Skin epidermis (tissue), 12 donors: ENCODE measurements at regions not wholly inside any gene's neighbourhood (a gene's known extent, or its start where the extent isn't known, plus 50 kb on each side); places are given as distances from the start of the nearest gene placed in this dataset.
A peak's percentile ranks its signal among the peaks of the same experiment; 100 is the strongest.

Experiments
- H3K27ac ChIP-seq, 21 experiments: fragments of 200-600 bp; sonication (generic) in 11 of 21; one replicate each; pipeline ENCODE4 v1.5.0; 2020; ENCODE audit warnings: mild to moderate bottlenecking in 3 of 21, inconsistent platforms in 2 of 21, moderate library complexity in 2 of 21
- H3K4me3 ChIP-seq, 7 experiments: fragments of 200-600 bp; sonication (generic) in 2 of 7; one replicate each; pipeline ENCODE4 v1.5.0; 2020; ENCODE audit warnings: inconsistent platforms in 2 of 7, mild to moderate bottlenecking in 2 of 7, moderate library complexity in 1 of 7

GRCh38 chr18:45538444-45538843 lies 76.8 kb upstream of the SLC14A2 start:
- H3K4me3 ChIP-seq: no peak overlapping the region
- H3K27ac ChIP-seq: no peak overlapping the region

DNA sequence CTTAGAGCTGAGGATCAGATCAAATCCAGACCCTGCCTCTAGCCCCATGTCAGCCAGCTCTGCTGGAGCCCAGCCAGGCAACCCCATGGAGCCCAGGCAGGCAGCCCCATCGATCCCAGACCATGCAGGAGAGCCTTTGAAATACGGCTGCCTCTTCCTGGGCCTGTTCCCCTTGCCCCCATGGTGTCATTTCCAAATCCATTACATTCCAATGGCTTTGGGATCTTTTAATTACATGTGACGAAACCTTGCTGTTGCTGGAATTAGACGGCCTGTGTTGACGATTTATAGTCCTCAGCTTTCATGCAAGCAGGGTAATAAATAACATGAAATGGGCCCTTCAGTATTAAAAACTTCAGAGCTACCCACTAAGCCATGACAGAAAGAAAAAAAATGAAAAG lies 75.8 kb upstream of the SLC14A2 start:
- Histone ChIP-seq H3K27ac (no peak overlapping the region), H3K4me3 (no peak overlapping the region)

- Histone ChIP-seq H3K27ac (no peak overlapping the region), H3K4me3 (no peak overlapping the region)
Measured at GRCh38 chr18:45540125-45540524, 75.2 kb upstream of the SLC14A2 start.

GRCh38 chr18:45541421-45541820 lies 73.9 kb upstream of the SLC14A2 start:
- Histone ChIP-seq H3K4me3 (no peak overlapping the region), H3K27ac (no peak overlapping the region)

DNA sequence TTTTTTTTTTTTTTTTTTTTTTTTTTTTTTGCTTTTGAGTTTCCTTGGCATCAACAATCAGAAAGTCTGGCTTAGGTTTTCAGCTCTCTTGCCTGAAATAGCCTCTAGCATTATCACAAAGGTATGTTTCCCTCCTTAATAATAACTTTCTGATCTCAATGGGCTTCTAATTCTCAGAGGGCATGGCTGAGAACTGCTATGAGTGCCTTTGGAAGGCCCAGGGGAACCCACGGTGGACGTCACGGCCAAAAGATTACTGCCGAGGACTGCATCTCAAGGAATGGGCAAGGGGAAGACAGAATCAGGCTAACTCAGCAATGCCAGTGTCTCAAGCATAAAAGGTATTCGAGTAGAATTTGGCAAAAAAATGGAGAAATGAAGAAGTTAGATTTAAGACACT lies 73.2 kb upstream of the SLC14A2 start:
- no peak overlapping the region for H3K27ac ChIP-seq

GRCh38 chr18:45547910-45548309 lies 67.4 kb upstream of the SLC14A2 start:
- Histone ChIP-seq H3K4me3 (no peak overlapping the region), H3K27ac (no peak overlapping the region)

More for the DNA sequence above, 73.2 kb upstream of the SLC14A2 start:
- H3K4me3 ChIP-seq: no peak overlapping the region

GRCh38 chr18:45548614-45549013 lies 66.7 kb upstream of the SLC14A2 start:
- Histone ChIP-seq H3K27ac (no peak overlapping the region), H3K4me3 (no peak overlapping the region)

DNA sequence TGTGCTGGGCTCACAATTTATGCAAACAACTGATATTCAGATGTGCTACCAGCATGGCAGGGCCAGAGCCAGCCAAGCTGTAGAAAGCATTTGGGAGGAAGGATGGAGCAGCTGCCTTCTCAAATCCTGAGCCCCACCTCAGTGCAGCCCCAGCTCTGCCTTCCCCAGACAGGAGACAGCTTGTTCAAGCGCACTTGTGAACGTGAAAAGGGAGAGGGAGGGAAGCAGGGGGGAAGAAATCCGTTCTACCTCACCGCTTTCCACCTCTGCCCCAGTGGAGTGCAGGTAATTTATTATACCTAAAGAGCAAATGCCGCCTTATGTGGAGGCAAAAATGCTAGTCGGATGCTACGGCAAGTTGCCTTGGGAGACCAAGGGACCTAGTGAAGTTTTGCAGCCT lies 66.0 kb upstream of the SLC14A2 start:
- Histone ChIP-seq H3K4me3 (no peak overlapping the region), H3K27ac (no peak overlapping the region)

DNA sequence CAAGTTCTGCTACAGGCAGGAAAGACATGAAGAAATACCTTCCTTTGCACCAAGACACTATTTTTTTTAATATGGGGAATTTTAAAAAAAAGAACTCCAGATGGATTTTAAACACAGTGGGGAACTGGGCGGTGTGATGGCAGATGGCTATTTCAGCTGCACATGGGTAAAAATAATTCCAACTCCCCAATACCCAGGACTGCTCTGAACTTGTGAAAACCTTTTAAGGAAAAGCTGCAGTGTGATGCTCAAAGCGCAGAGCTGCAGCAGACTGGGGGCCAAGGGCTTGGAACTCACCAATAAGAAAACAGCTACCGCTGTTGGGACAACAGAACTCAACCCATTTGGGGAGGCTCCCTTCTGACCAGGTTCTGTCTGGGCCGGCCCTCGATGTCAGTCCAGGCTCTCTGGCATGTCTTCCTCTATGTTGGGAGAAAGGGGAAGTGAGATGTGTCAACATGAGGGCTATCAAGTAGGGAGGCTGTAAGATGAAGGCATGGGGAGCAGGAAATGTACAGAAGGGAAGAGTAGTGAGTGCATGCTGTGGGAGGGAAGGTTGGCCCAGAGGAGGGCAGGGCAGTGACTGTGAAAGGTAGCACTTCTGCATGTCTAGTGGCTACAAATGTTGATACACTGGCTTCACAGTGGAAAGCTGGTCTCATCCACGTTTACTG lies 64.0 kb upstream of the SLC14A2 start:
- no peak overlapping the region for H3K27ac ChIP-seq
- H3K4me3 ChIP-seq: no peak overlapping the region

GRCh38 chr18:45553723-45554388 lies 61.4 kb upstream of the SLC14A2 start:
- Histone ChIP-seq H3K4me3 (no peak overlapping the region), H3K27ac (no peak overlapping the region)

DNA sequence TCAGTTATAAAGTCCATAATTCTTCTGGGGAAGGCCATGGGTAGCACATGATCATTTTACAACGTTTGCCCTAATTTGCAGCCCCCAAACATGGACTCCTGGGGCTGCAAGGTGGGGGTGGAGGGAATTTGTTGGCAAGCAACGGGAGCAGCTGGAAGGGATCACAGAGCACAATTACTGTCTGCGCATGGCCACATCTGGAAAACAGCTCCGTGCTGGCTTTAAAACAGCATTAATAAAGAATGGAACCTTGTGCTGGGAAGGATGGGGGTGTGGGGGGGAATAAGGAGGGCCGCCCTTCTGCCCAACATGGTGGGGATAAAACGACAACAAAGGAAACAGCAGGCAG lies 60.9 kb upstream of the SLC14A2 start:
- Histone ChIP-seq H3K27ac (no peak overlapping the region), H3K4me3 (no peak overlapping the region)

DNA sequence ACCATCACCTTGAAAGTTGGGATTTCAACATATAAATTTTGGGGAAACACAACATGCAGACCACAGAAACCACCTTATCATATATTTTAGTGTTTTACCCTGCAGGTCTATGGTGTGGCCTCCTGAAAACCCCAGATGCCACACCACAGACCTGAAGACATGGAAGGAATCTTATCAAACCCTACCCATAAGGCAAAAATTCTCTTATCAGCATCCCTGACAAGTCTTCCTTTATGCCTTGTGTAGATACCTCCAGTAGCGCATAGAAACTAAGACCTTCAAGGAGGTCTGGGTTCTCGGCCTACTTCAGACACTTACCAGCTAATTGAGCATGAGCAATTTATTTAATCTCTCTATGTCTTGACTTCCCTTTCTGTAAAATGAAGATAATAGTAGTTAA lies 59.1 kb upstream of the SLC14A2 start:
- H3K4me3 ChIP-seq: no peak overlapping the region
- H3K27ac ChIP-seq: no peak overlapping the region

- no peak overlapping the region for H3K4me3 ChIP-seq
- no peak overlapping the region for H3K27ac ChIP-seq
Measured at GRCh38 chr18:45557287-45557686, 58.0 kb upstream of the SLC14A2 start.

DNA sequence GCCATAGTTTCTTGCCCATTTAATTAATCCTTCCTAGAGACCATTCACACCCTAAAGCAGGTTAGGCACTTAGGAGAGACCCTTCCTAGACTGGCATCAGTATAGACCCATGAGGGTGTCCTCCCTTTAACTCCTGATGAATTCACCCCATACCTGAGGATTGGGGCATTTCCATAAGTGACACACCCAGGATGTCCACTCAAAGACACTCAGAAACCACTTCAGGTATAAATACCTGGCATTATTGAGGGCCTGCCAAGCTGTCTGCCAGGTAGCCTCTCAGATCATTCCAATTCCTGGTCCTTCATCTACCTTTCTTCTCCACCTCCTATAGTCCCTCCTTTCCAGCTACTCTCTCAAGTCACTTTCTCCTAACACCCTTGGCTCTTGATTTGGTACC lies 57.5 kb upstream of the SLC14A2 start:
- Histone ChIP-seq H3K27ac (no peak overlapping the region), H3K4me3 (no peak overlapping the region)

GRCh38 chr18:45559258-45559657 lies 56.0 kb upstream of the SLC14A2 start:
- H3K27ac ChIP-seq: no peak overlapping the region
- no peak overlapping the region for H3K4me3 ChIP-seq

DNA sequence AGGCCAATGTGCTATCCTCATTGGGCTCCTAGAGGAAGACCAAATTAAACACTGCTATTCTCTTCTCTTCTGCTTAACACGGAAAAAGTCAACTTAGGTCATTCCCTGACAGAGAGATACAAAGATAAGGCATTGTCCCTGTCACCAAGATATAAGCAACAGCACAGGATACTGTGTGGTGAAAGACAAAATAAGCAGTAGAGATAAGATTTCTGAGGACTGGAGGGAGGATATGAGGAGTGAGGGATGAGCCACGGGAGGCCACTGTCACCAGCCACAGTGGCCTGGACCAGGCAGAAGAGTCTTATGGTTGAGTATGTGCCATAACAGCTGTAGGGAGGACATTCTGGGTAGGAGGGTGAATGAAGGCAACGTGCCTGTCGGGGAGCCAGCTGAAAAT lies 54.4 kb upstream of the SLC14A2 start:
- Histone ChIP-seq H3K27ac (no peak overlapping the region), H3K4me3 (no peak overlapping the region)

DNA sequence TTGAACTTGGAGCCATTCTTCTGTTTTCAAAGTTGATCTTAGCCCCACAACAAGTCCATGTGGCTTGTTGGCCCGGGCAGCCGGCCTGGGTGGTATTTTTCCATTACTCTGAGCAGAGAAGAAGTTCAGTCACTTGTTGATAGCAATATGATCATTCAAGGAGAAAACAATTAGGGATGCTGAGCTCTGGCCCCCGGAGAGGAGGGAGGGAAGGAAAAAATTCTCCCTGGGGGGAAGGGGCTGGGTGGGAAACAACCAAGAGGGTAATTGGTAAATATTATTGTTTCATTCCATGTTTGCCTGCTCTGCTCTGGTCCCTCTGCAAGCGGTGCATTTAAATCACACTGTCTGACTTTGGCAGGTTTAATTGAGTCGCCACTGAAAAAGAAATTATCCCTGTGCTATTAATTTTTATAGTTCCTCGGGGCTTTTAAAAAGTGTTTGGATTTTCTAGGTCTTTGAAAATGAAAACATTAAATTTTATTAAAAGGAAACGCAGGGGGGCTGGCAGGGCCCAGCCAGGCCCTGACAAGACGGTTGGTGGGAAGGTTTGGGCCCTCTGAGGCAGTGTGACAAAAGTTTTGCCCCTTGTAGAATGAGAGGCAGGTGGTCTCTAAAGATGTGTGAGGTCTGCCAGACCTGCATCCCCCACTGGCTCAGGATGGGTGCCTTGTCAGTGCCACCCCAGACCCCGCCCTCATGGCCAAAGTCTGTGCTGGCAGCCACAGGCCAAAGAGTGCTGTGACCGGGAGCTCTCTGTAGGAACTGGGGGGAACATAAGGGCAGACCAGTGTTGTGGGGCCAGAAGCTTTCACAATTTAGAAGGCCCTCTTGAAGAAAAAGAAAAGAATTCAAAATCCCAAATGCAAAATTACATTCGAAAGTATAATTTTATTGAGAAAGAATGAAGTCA lies 52.5 kb upstream of the SLC14A2 start:
- Histone ChIP-seq H3K27ac (peak overlapping the region in 4 of 21 experiments; percentile 19 to 57 (median 44)), H3K4me3 (no peak overlapping the region)

DNA sequence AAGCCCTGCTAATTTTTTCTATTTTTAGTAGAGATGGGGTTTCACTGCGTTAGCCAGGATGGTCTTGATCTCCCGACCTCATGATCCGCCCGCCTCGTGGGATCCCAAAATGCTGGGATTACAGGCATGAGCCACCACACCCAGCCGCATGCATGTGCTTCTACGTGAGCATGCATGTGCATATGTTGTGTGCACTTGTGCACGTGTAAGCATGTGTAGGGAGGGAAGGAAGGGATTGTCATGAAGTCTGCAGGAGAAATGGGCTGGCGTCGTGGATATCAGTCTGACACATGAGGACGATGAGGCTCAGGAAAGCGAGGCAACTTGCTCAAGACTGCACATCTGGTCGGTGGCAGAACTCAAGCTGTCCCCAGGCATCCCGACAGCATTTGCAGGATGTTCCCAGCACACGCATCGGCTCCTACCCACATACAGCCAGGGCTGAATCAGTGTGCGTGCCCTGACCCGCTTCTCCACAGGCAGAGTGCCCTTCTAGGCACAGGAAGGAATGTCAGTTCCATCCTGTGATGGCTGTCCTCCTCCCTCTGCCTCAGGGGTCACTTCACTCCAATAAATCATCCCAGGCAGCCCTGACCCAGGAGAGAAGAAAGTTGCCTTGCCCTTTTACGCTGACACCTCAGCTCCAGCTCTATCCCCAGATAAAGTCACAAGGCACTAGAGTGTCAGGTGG lies 49.9 kb upstream of the SLC14A2 start:
- Histone ChIP-seq H3K27ac (peak overlapping the region in 6 of 21 experiments; percentile 18 to 68 (median 40)), H3K4me3 (no peak overlapping the region)
